H9 (cell line): ENCODE measurements at regions not wholly inside any gene's neighbourhood (a gene's known extent, or its start where the extent isn't known, plus 50 kb on each side); places are given as distances from the start of the nearest gene placed in this dataset.

Experiments used
- DNase-seq: peaks from one replicate; pipeline ENCODE4 v3.0.0-alpha.2; 2017
- H2AFZ ChIP-seq: one replicate; pipeline ENCODE4 v1.6.1; 2013; ENCODE audit warnings: mild to moderate bottlenecking, low read length, control low read depth, moderate library complexity
- H2AK5ac ChIP-seq: 2 replicates; pipeline ENCODE4 v1.6.1; 2013; ENCODE audit warnings: low read length, control low read depth, mixed read lengths; ENCODE audit not compliant: insufficient read length
- H2BK120ac ChIP-seq: one replicate; pipeline ENCODE4 v1.6.1; 2013; ENCODE audit warnings: low read depth, mild to moderate bottlenecking, low read length, control low read depth, inconsistent platforms; ENCODE audit not compliant: poor library complexity, severe bottlenecking
- H2BK12ac ChIP-seq: 2 replicates; pipeline ENCODE4 v1.6.1; 2013; ENCODE audit warnings: low read length, control low read depth, mixed read lengths, low read depth; ENCODE audit not compliant: insufficient read length
- H2BK15ac ChIP-seq: 2 replicates; pipeline ENCODE4 v1.6.1; 2013; ENCODE audit warnings: low read depth, low read length, control low read depth
- H2BK20ac ChIP-seq: one replicate; pipeline ENCODE4 v1.6.1; 2013; ENCODE audit warnings: low read depth, mild to moderate bottlenecking, low read length, control low read depth, inconsistent platforms; ENCODE audit not compliant: poor library complexity, severe bottlenecking
- H2BK5ac ChIP-seq: 2 replicates; pipeline ENCODE4 v1.6.1; 2013; ENCODE audit warnings: low read length, control low read depth, mixed read lengths; ENCODE audit not compliant: insufficient read length
- H3K14ac ChIP-seq: 2 replicates; pipeline ENCODE4 v1.6.1; 2013; ENCODE audit warnings: low read length, control low read depth; ENCODE audit not compliant: insufficient read depth
- H3K18ac ChIP-seq: 2 replicates; pipeline ENCODE4 v1.6.1; 2013; ENCODE audit warnings: low read depth, mild to moderate bottlenecking, mixed read lengths, low read length, control low read depth; ENCODE audit not compliant: insufficient read length
- H3K23ac ChIP-seq: 2 replicates; pipeline ENCODE4 v1.6.1; 2013; ENCODE audit warnings: low read length, control low read depth, mixed read lengths, low read depth; ENCODE audit not compliant: insufficient read length
- H3K23me2 ChIP-seq: 2 replicates; pipeline ENCODE4 v1.6.1; 2013; ENCODE audit warnings: low read depth, mild to moderate bottlenecking, mixed read lengths, low read length, control low read depth; ENCODE audit not compliant: insufficient read length, poor library complexity, severe bottlenecking
- H3K27ac ChIP-seq: 2 replicates; pipeline ENCODE4 v1.5.1; 2013; ENCODE audit warnings: low read length, control low read depth, mixed read lengths, low read depth; ENCODE audit not compliant: insufficient read length
- H3K27me3 ChIP-seq: 2 replicates; pipeline ENCODE4 v1.6.1; 2013; ENCODE audit warnings: low read length, control low read depth, inconsistent platforms; ENCODE audit not compliant: insufficient read depth
- H3K4ac ChIP-seq: 2 replicates; pipeline ENCODE4 v1.6.1; 2013; ENCODE audit warnings: low read depth, mild to moderate bottlenecking, control low read depth, inconsistent platforms, low read length, moderate library complexity
- H3K4me1 ChIP-seq: 2 replicates; pipeline ENCODE4 v1.6.1; 2013; ENCODE audit warnings: low read length, control low read depth, inconsistent platforms; ENCODE audit not compliant: insufficient read depth
- H3K4me2 ChIP-seq: 2 replicates; pipeline ENCODE4 v1.6.1; 2013; ENCODE audit warnings: low read length, control low read depth, mixed read lengths; ENCODE audit not compliant: insufficient read length, insufficient read depth
- H3K56ac ChIP-seq: 2 replicates; pipeline ENCODE4 v1.6.1; 2013; ENCODE audit warnings: low read depth, mild to moderate bottlenecking, mixed read lengths, low read length, control low read depth; ENCODE audit not compliant: insufficient read length
- H3K79me1 ChIP-seq: 2 replicates; pipeline ENCODE4 v1.6.1; 2013; ENCODE audit warnings: low read depth, mild to moderate bottlenecking, moderate library complexity, low read length, control low read depth, inconsistent platforms; ENCODE audit not compliant: insufficient read depth, poor library complexity, severe bottlenecking
- H3K79me2 ChIP-seq: 2 replicates; pipeline ENCODE4 v1.6.1; 2013; ENCODE audit warnings: low read length, control low read depth, inconsistent platforms; ENCODE audit not compliant: insufficient read depth
- H3K9ac ChIP-seq: 2 replicates; pipeline ENCODE4 v1.6.1; 2013; ENCODE audit warnings: low read length, control low read depth, mixed read lengths; ENCODE audit not compliant: insufficient read length; ENCODE audit errors: extremely low read depth
- H3K9me3 ChIP-seq: one replicate; pipeline ENCODE4 v1.6.1; 2013; ENCODE audit warnings: low read depth, low read length, inconsistent platforms; ENCODE audit not compliant: control insufficient read depth
- H3T11ph ChIP-seq: one replicate; pipeline ENCODE4 v1.6.1; 2013; ENCODE audit warnings: mild to moderate bottlenecking, low read length, control low read depth, inconsistent platforms
- H4K20me1 ChIP-seq: one replicate; pipeline ENCODE4 v1.6.1; 2013; ENCODE audit not compliant: control insufficient read depth, insufficient read length, insufficient read depth
- H4K5ac ChIP-seq: 2 replicates; pipeline ENCODE4 v1.6.1; 2013; ENCODE audit warnings: low read depth, mild to moderate bottlenecking, mixed read lengths, low read length, control low read depth; ENCODE audit not compliant: insufficient read length
- H4K8ac ChIP-seq: replicated peaks from 2 replicates; pipeline ENCODE4 v1.6.1; 2013; ENCODE audit warnings: low read length, control low read depth, mixed read lengths, low read depth; ENCODE audit not compliant: insufficient read length
- H4K91ac ChIP-seq: 2 replicates; pipeline ENCODE4 v1.6.1; 2013; ENCODE audit warnings: low read depth, mild to moderate bottlenecking, moderate library complexity, mixed read lengths, low read length, control low read depth; ENCODE audit not compliant: insufficient read length
- H3K27ac Mint-ChIP-seq, 3 experiments: 2 replicates in 2 of 3; 3 replicates in 1 of 3; pipeline ENCODE4 v1.8.0; 2020 to 2021; ENCODE audit warnings: mixed read lengths in 3 of 3, mild to moderate bottlenecking in 1 of 3, moderate library complexity in 1 of 3
- H3K27me3 Mint-ChIP-seq: 2 replicates; pipeline ENCODE4 v1.8.0; 2021; ENCODE audit warnings: low read depth, mild to moderate bottlenecking, moderate library complexity, mixed read lengths
- H3K36me3 Mint-ChIP-seq, 3 experiments: 2 replicates in 2 of 3; 3 replicates in 1 of 3; pipeline ENCODE4 v1.8.0; 2020 to 2021; ENCODE audit warnings: low read depth in 3 of 3, mixed read lengths in 3 of 3; ENCODE audit not compliant: insufficient read depth in 1 of 3
- H3K4me1 Mint-ChIP-seq, 2 experiments: 2 replicates each; pipeline ENCODE4 v1.8.0; 2020; ENCODE audit warnings: mixed read lengths in 2 of 2
- H3K4me3 Mint-ChIP-seq, 2 experiments: 2 replicates in 1 of 2; 3 replicates in 1 of 2; pipeline ENCODE4 v1.8.0; 2020 to 2021; ENCODE audit warnings: mild to moderate bottlenecking in 2 of 2, mixed read lengths in 2 of 2, moderate library complexity in 1 of 2
- H3K9me3 Mint-ChIP-seq, 2 experiments: 2 replicates in 1 of 2; 3 replicates in 1 of 2; pipeline ENCODE4 v1.8.0; 2020; ENCODE audit warnings: mild to moderate bottlenecking in 2 of 2, mixed read lengths in 2 of 2, moderate library complexity in 1 of 2
- WGBS: extraction: QIAGEN DNeasy Blood & Tissue Kit; methylation state at CpG from one replicate; pipeline ENCODE4 v1.1.7; 2013; ENCODE audit warnings: missing lambda C conversion rate, low lambda C conversion rate, mixed read lengths; ENCODE audit not compliant: insufficient read length; ENCODE audit errors: extremely low coverage; 5-methylcytosine and 5-hydroxymethylcytosine counted together
- TF ChIP-seq, protein P1 (sequence below): fragments of 200-600 bp; sonication (generic); conservative IDR thresholded peaks from 3 replicates; pipeline ENCODE4 v1.8.0; 2021; ENCODE audit warnings: antibody characterized with exemption, mild to moderate bottlenecking

- H3K4ac ChIP-seq, result no peak overlapping the region
- no CpG with 5 or more reads among the region's 4 CpGs for WGBS
- H2AK5ac ChIP-seq, result no peak overlapping the region
- DNase-seq, result no peak
- H4K20me1 ChIP-seq, result no peaks in the 10 kb centered on the region
- H4K8ac ChIP-seq, result no peak overlapping the region
- peaks cover 2% of the 10 kb centered on the region; the same call in 1 of the 2 replicates for H3K27me3 Mint-ChIP-seq
- peaks cover 2 to 11% (median 7%) of the 10 kb centered on the region in 3 experiments; a peak in 6 of 7 replicates for H3K36me3 Mint-ChIP-seq
- H3K79me1 ChIP-seq, result no peaks in the 10 kb centered on the region
- H3K56ac ChIP-seq, result no peak overlapping the region
- no peak overlapping the region for H3K27ac Mint-ChIP-seq
- TF ChIP-seq, protein P1, sequence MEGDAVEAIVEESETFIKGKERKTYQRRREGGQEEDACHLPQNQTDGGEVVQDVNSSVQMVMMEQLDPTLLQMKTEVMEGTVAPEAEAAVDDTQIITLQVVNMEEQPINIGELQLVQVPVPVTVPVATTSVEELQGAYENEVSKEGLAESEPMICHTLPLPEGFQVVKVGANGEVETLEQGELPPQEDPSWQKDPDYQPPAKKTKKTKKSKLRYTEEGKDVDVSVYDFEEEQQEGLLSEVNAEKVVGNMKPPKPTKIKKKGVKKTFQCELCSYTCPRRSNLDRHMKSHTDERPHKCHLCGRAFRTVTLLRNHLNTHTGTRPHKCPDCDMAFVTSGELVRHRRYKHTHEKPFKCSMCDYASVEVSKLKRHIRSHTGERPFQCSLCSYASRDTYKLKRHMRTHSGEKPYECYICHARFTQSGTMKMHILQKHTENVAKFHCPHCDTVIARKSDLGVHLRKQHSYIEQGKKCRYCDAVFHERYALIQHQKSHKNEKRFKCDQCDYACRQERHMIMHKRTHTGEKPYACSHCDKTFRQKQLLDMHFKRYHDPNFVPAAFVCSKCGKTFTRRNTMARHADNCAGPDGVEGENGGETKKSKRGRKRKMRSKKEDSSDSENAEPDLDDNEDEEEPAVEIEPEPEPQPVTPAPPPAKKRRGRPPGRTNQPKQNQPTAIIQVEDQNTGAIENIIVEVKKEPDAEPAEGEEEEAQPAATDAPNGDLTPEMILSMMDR, result no peak
- no peak overlapping the region for H3K9ac ChIP-seq
- no peak overlapping the region for H3K14ac ChIP-seq
- no peak overlapping the region for H3K4me3 Mint-ChIP-seq
- no peak overlapping the region for H3K27ac ChIP-seq
- no peak overlapping the region for H4K5ac ChIP-seq
- peaks cover 4 to 11% of the 10 kb centered on the region in 2 experiments; a peak in 4 of 5 replicates for H3K9me3 Mint-ChIP-seq
- H3K4me2 ChIP-seq, result no peak overlapping the region
- no peak overlapping the region for H3T11ph ChIP-seq
- H2BK5ac ChIP-seq, result no peak overlapping the region
- H2AFZ ChIP-seq, result no peak overlapping the region
- H3K23ac ChIP-seq, result no peak overlapping the region
- H3K18ac ChIP-seq, result no peak overlapping the region
- H4K91ac ChIP-seq, result no peak overlapping the region
- H3K79me2 ChIP-seq, result no peaks in the 10 kb centered on the region
- H3K9me3 ChIP-seq, result no peaks in the 10 kb centered on the region
- peaks cover 0 to 6% of the 10 kb centered on the region in 2 experiments; a peak in 2 of 4 replicates for H3K4me1 Mint-ChIP-seq
- no peaks in the 10 kb centered on the region for H3K23me2 ChIP-seq
- no peak overlapping the region for H2BK12ac ChIP-seq
- no peak overlapping the region for H2BK15ac ChIP-seq
- no peak overlapping the region for H2BK120ac ChIP-seq
- H3K4me1 ChIP-seq, result no peaks in the 10 kb centered on the region
- no peaks in the 10 kb centered on the region for H3K27me3 ChIP-seq
- no peak overlapping the region for H2BK20ac ChIP-seq
Measured at GRCh38 chr4:137735561-137736104, 203.3 kb upstream of the PCDH18 start.
